ENCODE measurements at regions not wholly inside any gene's neighbourhood (a gene's known extent, or its start where the extent isn't known, plus 50 kb on each side); places are given as distances from the start of the nearest gene placed in this dataset.
"Not testable (repeated sequence)": the region's sequence is repeated elsewhere in the genome, so short reads cannot be mapped to it uniquely, and the experiment has no call there.

DNA sequence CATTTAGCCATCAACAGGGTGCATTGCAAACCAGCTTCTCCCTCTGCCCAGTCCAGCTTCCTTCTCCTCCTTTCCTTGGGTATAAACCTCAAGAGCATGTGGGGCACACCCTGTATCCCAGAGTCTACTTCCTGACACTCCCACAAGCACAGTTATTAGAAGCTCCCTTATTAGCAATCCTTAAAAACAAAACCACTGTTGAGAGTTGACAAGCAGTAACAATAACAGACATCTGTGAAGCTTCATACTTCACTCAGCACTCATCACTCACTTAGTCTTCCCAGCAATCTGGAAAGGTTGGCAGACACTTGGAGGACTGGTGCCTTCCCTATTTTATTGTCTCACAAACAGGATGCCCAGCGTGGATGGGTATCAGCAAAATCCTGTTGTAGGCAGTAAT lies 155.5 kb upstream of the PROK2 start:
- no peaks in the 10 kb centered on the region for H3F3A ChIP-seq (ENCODE audit: insufficient read depth)
- no peak for TF ChIP-seq EZH2phosphoT487 (conservative IDR thresholded peaks at IDR 0.05; ENCODE audit: low read length)
- TF ChIP-seq, protein P1, sequence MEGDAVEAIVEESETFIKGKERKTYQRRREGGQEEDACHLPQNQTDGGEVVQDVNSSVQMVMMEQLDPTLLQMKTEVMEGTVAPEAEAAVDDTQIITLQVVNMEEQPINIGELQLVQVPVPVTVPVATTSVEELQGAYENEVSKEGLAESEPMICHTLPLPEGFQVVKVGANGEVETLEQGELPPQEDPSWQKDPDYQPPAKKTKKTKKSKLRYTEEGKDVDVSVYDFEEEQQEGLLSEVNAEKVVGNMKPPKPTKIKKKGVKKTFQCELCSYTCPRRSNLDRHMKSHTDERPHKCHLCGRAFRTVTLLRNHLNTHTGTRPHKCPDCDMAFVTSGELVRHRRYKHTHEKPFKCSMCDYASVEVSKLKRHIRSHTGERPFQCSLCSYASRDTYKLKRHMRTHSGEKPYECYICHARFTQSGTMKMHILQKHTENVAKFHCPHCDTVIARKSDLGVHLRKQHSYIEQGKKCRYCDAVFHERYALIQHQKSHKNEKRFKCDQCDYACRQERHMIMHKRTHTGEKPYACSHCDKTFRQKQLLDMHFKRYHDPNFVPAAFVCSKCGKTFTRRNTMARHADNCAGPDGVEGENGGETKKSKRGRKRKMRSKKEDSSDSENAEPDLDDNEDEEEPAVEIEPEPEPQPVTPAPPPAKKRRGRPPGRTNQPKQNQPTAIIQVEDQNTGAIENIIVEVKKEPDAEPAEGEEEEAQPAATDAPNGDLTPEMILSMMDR (IDR thresholded peaks at IDR 0.05; ENCODE audit: insufficient read depth, low read length, poor library complexity, severe bottlenecking) = no peak
- no peaks in the 10 kb centered on the region for H3K27me3 ChIP-seq (ENCODE audit: low read length)
- H3K27ac ChIP-seq (ENCODE audit: low read depth, low read length) = no peak overlapping the region
- H4K20me1 ChIP-seq (ENCODE audit: low read depth, low read length) = no peaks in the 10 kb centered on the region
- H3K79me2 ChIP-seq (ENCODE audit: insufficient read depth, low read length) = no peaks in the 10 kb centered on the region
- H2AFZ ChIP-seq (ENCODE audit: low read depth, low read length, severe bottlenecking) = no peak overlapping the region
- H3K9me3 ChIP-seq (ENCODE audit: insufficient read depth, low read length) = no peaks in the 10 kb centered on the region
- H3K9ac ChIP-seq (ENCODE audit: low read length) = no peak overlapping the region
- no peak overlapping the region for H3K4me2 ChIP-seq (ENCODE audit: low read depth, low read length, poor library complexity, severe bottlenecking)
- H3K36me3 ChIP-seq (ENCODE audit: low read length) = no peaks in the 10 kb centered on the region
- H3K9me2 ChIP-seq (replicated peaks; ENCODE audit: insufficient read depth, low read length) = no peaks in the 10 kb centered on the region
- no peak overlapping the region for H3K4me3 ChIP-seq (ENCODE audit: insufficient read depth, low read length, poor library complexity, severe bottlenecking)

DNA sequence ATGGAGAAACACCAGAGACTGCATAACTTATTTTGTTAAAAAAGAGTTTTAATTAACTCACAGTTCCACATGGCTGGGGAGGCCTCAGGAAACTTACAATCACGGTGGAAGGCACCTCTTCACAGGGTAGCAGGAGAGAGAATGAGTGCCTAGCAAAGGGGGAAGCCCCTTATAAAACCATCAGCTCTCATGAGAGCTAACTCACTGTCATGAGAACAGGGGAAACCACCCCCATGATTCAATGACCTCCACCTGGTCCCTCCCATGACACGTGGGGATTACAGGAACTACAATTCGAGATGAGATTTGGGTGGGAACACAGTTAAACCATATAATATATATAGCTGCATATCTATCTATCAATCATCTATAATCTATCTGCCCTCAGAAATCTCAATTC lies 153.1 kb upstream of the PROK2 start:
- not testable (repeated sequence) for H3K9ac ChIP-seq (ENCODE audit: low read length); H3K79me2 ChIP-seq (ENCODE audit: insufficient read depth, low read length); H3K4me3 ChIP-seq (ENCODE audit: insufficient read depth, low read length, poor library complexity, severe bottlenecking); H3K36me3 ChIP-seq (ENCODE audit: low read length); H4K20me1 ChIP-seq (ENCODE audit: low read depth, low read length); H3K9me3 ChIP-seq (ENCODE audit: insufficient read depth, low read length); H2AFZ ChIP-seq (ENCODE audit: low read depth, low read length, severe bottlenecking); H3K4me2 ChIP-seq (ENCODE audit: low read depth, low read length, poor library complexity, severe bottlenecking); H3K27ac ChIP-seq (ENCODE audit: low read depth, low read length); H3F3A ChIP-seq (ENCODE audit: insufficient read depth); H3K27me3 ChIP-seq (ENCODE audit: low read length); H3K9me2 ChIP-seq (replicated peaks; ENCODE audit: insufficient read depth, low read length)

DNA sequence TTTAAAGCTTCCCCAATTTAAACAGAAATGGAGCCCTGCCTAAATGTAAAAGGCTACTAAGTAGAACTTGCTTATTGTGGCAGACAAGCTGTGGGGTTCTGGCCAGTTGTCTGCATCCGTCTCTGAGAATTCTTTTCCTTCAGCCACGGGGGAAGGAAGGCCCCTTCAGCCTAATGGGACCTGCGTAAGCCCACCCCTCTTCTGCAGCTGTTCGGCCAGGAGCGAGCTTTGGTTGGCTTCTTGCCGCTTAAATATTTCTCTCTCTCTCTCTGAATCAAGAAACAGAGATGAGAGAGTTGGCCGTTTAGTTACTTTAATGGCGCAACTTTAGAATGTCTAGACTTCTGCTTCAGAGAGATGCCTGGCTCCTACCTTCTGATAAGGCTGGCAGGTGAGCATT lies 151.7 kb upstream of the PROK2 start:
- Histone ChIP-seq H3K9me2 (replicated peaks; ENCODE audit: insufficient read depth, low read length) (no peaks in the 10 kb centered on the region), H3K4me2 (ENCODE audit: low read depth, low read length, poor library complexity, severe bottlenecking) (no peak overlapping the region), H3K4me3 (ENCODE audit: insufficient read depth, low read length, poor library complexity, severe bottlenecking) (no peak overlapping the region), H3K27me3 (ENCODE audit: low read length) (no peaks in the 10 kb centered on the region), H3F3A (ENCODE audit: insufficient read depth) (no peaks in the 10 kb centered on the region), H2AFZ (ENCODE audit: low read depth, low read length, severe bottlenecking) (no peak overlapping the region), H3K36me3 (ENCODE audit: low read length) (no peaks in the 10 kb centered on the region), H3K79me2 (ENCODE audit: insufficient read depth, low read length) (no peaks in the 10 kb centered on the region), H3K9ac (ENCODE audit: low read length) (no peak overlapping the region), H4K20me1 (ENCODE audit: low read depth, low read length) (no peaks in the 10 kb centered on the region), H3K27ac (ENCODE audit: low read depth, low read length) (no peak overlapping the region), H3K9me3 (ENCODE audit: insufficient read depth, low read length) (no peaks in the 10 kb centered on the region)
- TF ChIP-seq, protein P1 (IDR thresholded peaks at IDR 0.05; ENCODE audit: insufficient read depth, low read length, poor library complexity, severe bottlenecking) = no peak
- no peak for TF ChIP-seq EZH2phosphoT487 (conservative IDR thresholded peaks at IDR 0.05; ENCODE audit: low read length)

DNA sequence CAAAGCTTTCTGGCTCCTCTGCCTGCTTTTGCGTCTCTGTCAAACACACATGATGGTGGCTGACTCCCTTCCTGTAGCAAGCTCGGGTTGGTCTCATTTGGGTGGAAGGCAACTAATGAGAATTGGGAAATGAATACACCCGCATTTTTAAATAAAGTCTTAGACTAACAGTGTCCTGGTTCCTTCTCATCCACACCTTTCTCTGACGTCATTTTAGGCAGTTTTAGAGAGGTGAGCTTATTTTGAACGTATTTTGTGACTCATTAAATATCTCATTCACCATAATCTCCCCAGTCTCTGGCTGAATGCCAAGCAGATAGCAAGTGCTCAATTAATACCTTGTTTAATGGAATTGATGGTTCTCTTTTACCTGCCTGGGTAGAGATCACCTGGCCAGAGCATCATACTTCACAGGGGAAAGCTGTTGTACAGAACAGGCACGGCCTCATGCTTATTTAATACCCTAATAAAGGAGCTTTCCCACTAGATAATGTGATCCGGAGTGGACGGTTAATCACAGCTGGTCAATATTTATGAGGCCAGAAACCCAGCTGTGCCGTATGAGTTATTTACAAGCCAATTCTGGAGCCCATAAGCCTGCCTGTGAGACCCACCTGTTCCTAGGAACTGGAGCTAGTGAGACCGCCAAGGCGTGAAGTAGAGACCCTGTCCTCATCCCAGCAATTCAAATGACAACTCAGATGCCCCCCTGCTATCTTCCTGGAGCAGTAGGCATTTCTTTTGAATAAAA lies 149.7 kb upstream of the PROK2 start:
- Histone ChIP-seq H3F3A (ENCODE audit: insufficient read depth) (no peaks in the 10 kb centered on the region), H3K27me3 (ENCODE audit: low read length) (no peaks in the 10 kb centered on the region), H3K4me2 (ENCODE audit: low read depth, low read length, poor library complexity, severe bottlenecking) (no peak overlapping the region), H3K36me3 (ENCODE audit: low read length) (no peaks in the 10 kb centered on the region), H3K27ac (ENCODE audit: low read depth, low read length) (no peak overlapping the region), H3K79me2 (ENCODE audit: insufficient read depth, low read length) (no peaks in the 10 kb centered on the region), H3K9ac (ENCODE audit: low read length) (no peak overlapping the region), H3K4me3 (ENCODE audit: insufficient read depth, low read length, poor library complexity, severe bottlenecking) (no peak overlapping the region), H3K9me2 (replicated peaks; ENCODE audit: insufficient read depth, low read length) (no peaks in the 10 kb centered on the region), H3K9me3 (ENCODE audit: insufficient read depth, low read length) (no peaks in the 10 kb centered on the region), H2AFZ (ENCODE audit: low read depth, low read length, severe bottlenecking) (no peak overlapping the region), H4K20me1 (ENCODE audit: low read depth, low read length) (no peaks in the 10 kb centered on the region)
- no peak for TF ChIP-seq EZH2phosphoT487 (conservative IDR thresholded peaks at IDR 0.05; ENCODE audit: low read length)
- TF ChIP-seq, protein P1 (IDR thresholded peaks at IDR 0.05; ENCODE audit: insufficient read depth, low read length, poor library complexity, severe bottlenecking) = no peak

Measured in SU-DHL-6 (cell line).